ENCODE measurements at regions not wholly inside any gene's neighbourhood (a gene's known extent, or its start where the extent isn't known, plus 50 kb on each side); places are given as distances from the start of the nearest gene placed in this dataset.

GRCh38 chr9:28747351-28747985 lies 1174.2 kb upstream of the C9orf72 start:
- POLR2A ChIA-PET: no interaction called here
- intact Hi-C loops (cut with micrococcal nuclease; ENCODE audit: unreplicated experiment): no loop called here
- BruUV-seq (replicated peaks): no TSS peak
- Histone ChIP-seq H3K4me3 (ENCODE audit: low read depth, low read length) (no peak overlapping the region), H3K36me3 (ENCODE audit: control insufficient read depth, insufficient read depth, low read length) (no peaks in the 10 kb centered on the region), H3K9me3 (no peaks in the 10 kb centered on the region), H3K27me3 (replicated peaks; ENCODE audit: control insufficient read depth, insufficient read depth, low read length) (no peaks in the 10 kb centered on the region), H3K4me1 (no peaks in the 10 kb centered on the region)
- Mint-ChIP-seq H3K36me3 (ENCODE audit: insufficient read depth, unreplicated experiment) (no peaks in the 10 kb centered on the region), H3K9me3 (ENCODE audit: unreplicated experiment) (peaks cover 11% of the 10 kb centered on the region), H3K27ac (ENCODE audit: unreplicated experiment) (no peak overlapping the region), H3K4me1 (ENCODE audit: low read depth, unreplicated experiment) (no peaks in the 10 kb centered on the region), H3K4me3 (ENCODE audit: unreplicated experiment) (no peak overlapping the region), H3K27me3 (ENCODE audit: insufficient read depth, unreplicated experiment) (no peaks in the 10 kb centered on the region)
- no peak for TF ChIP-seq CTCF (IDR thresholded peaks at IDR 0.05; ENCODE audit: insufficient read depth in 1 of 2, low read depth in 1 of 2, low read length in 1 of 2, severe bottlenecking in 1 of 2, unreplicated experiment in 1 of 2)
- DNase-seq: no peak
- CTCF ChIA-PET: no interaction called here

- Mint-ChIP-seq H3K4me3 (ENCODE audit: unreplicated experiment) (no peak overlapping the region), H3K27me3 (ENCODE audit: insufficient read depth, unreplicated experiment) (no peaks in the 10 kb centered on the region), H3K27ac (ENCODE audit: unreplicated experiment) (no peak overlapping the region), H3K4me1 (ENCODE audit: low read depth, unreplicated experiment) (no peaks in the 10 kb centered on the region), H3K36me3 (ENCODE audit: insufficient read depth, unreplicated experiment) (no peaks in the 10 kb centered on the region), H3K9me3 (ENCODE audit: unreplicated experiment) (no peaks in the 10 kb centered on the region)
- Histone ChIP-seq H3K9me3 (no peaks in the 10 kb centered on the region), H3K4me1 (no peaks in the 10 kb centered on the region), H3K4me3 (ENCODE audit: low read depth, low read length) (no peak overlapping the region), H3K27me3 (replicated peaks; ENCODE audit: control insufficient read depth, insufficient read depth, low read length) (no peaks in the 10 kb centered on the region), H3K36me3 (ENCODE audit: control insufficient read depth, insufficient read depth, low read length) (no peaks in the 10 kb centered on the region)
- TF ChIP-seq CTCF (IDR thresholded peaks at IDR 0.05; ENCODE audit: insufficient read depth in 1 of 2, low read depth in 1 of 2, low read length in 1 of 2, severe bottlenecking in 1 of 2, unreplicated experiment in 1 of 2): no peak
- intact Hi-C loops (cut with micrococcal nuclease; ENCODE audit: unreplicated experiment): no loop called here
- POLR2A ChIA-PET: no interaction called here
- no peak for DNase-seq
- no TSS peak for BruUV-seq (replicated peaks)
- CTCF ChIA-PET: no interaction called here
Observed at GRCh38 chr9:28750136-28750535, 1176.9 kb upstream of the C9orf72 start.

- Mint-ChIP-seq H3K9me3 (ENCODE audit: unreplicated experiment) (no peaks in the 10 kb centered on the region), H3K36me3 (ENCODE audit: insufficient read depth, unreplicated experiment) (no peaks in the 10 kb centered on the region), H3K4me3 (ENCODE audit: unreplicated experiment) (no peak overlapping the region), H3K4me1 (ENCODE audit: low read depth, unreplicated experiment) (no peaks in the 10 kb centered on the region), H3K27ac (ENCODE audit: unreplicated experiment) (no peak overlapping the region), H3K27me3 (ENCODE audit: insufficient read depth, unreplicated experiment) (no peaks in the 10 kb centered on the region)
- Histone ChIP-seq H3K27me3 (replicated peaks; ENCODE audit: control insufficient read depth, insufficient read depth, low read length) (no peaks in the 10 kb centered on the region), H3K4me1 (no peaks in the 10 kb centered on the region), H3K36me3 (ENCODE audit: control insufficient read depth, insufficient read depth, low read length) (no peaks in the 10 kb centered on the region), H3K4me3 (ENCODE audit: low read depth, low read length) (no peak overlapping the region), H3K9me3 (no peaks in the 10 kb centered on the region)
- DNase-seq: no peak
- no TSS peak for BruUV-seq (replicated peaks)
- intact Hi-C loops (cut with micrococcal nuclease; ENCODE audit: unreplicated experiment): no loop called here
- CTCF ChIA-PET: no interaction called here
- no peak for TF ChIP-seq CTCF (IDR thresholded peaks at IDR 0.05; ENCODE audit: insufficient read depth in 1 of 2, low read depth in 1 of 2, low read length in 1 of 2, severe bottlenecking in 1 of 2, unreplicated experiment in 1 of 2)
- POLR2A ChIA-PET: no interaction called here
Observed at GRCh38 chr9:28758341-28758740, 1185.1 kb upstream of the C9orf72 start.
